ENCODE measurements at regions not wholly inside any gene's neighbourhood (a gene's known extent, or its start where the extent isn't known, plus 50 kb on each side); places are given as distances from the start of the nearest gene placed in this dataset.

DNA sequence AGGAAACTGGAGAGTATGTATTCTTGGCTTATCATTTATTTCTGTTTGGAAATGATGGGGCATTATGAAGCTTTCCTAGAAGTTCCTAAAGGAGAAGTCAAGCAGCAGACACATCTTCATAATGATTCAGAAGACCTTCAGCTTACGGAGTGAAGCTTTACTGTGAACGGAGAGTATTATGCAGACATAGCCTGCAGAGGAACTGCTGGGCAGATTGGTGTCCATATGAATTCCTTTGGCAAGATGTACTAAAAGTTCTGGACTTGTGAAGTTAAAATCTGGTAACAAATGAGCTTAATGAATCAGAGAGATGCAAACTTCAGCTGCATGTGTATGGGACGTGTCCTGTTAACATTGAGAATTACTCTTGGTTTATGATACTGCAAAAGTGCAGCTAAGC is 60.1 kb downstream of the NABP1 start:
- DNase-seq, result no peak

DNA sequence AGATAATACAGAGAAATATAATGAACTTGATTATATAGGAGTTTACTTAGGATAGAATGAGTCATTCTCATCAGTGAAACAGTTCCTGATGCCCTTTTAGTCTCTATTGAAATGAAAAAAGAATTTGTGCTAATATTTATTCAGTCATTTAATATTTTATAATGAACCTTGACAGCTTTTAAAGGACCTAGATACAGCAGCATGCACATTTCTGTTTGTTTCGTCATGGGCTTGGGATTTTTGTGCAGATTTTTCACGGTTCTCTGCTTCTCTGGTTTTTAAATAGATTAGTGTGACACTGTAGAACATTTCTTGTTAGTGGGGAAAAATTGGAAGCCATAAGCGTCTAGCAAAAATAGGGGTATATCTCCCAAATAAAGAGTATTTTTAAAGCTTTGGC is 60.7 kb downstream of the NABP1 start:
- DNase-seq, result no peak

DNA sequence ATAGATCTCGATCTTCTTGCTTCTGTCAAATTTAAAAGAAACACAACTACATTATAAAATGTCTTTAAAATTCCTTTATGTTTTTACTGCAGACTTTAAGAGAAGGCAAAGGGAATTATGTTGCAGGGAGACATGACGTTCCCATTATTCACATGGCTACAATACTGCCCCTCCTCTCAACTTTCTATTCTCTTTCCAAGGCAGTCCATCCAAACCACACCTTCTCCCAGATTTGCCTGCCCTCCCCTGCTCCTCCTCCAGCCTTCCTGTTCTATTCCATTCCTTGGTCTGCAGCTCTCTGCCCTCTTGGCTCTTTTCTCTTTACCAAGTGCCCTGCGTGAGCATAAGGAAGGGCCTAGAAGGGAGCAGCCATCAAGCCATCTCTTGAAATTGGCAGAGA is 61.3 kb downstream of the NABP1 start:
- DNase-seq, result no peak

DNA sequence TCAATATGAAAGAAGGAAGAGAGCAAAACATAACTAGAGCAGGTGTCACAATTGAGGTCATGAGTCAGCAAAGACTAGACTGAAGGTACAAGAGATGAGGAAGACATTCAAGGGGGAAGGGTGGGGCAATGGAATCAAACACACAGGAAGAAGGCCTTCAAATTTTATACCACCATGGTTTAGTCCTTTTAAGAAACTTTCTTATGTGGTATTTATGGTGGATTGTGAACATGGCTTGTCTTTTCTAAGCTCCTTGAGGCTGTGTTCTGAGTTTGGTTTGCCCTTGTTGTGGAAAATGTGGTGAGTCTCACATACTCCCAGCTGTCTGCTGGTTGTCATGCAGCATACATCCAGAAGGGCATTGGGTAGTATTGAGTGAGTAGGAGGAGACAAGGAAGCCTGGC is 62.1 kb downstream of the NABP1 start:
- DNase-seq, result peak; percentile 26

- no peak for DNase-seq
These were observed 62.8 kb downstream of the NABP1 start for GRCh38 chr2:191740759-191741158.

DNA sequence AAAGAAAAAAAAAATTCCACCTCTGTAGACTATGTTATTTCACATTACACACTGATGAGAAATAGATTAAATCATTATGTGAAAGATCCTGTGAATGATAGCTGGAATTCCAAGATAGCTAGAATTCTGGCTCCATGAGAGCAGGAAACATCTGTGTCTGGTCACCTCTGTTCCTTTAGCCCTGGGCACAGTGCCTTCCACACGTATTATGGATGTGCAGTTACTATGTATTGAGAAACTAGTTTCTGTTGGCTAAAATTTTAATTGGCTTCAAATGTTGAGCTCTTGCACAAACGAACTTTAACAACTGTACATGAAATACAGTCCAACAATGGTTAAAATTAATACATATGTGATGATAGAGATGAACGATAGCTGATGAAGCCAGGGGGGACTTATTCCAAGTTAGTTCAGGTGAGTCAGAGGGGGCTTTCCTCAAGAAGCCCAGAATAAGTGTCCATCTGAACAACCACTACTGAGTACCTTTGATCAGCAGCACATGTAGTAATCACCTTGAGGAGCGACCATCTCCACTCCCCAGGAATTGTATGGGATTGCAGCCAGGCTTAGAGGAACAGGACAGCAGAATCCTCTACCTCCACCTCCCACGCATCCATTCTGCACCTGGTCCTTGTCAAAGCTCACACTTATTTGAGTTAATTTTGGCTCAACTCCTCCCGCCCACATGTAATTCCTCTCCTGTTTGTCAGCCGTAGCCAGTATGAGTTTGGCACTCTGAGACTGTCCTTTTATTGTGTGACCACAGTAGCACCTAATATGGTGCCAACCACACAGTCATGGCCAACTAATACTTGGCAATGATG is 68.6 kb downstream of the NABP1 start:
- DNase-seq, result no peak

DNA sequence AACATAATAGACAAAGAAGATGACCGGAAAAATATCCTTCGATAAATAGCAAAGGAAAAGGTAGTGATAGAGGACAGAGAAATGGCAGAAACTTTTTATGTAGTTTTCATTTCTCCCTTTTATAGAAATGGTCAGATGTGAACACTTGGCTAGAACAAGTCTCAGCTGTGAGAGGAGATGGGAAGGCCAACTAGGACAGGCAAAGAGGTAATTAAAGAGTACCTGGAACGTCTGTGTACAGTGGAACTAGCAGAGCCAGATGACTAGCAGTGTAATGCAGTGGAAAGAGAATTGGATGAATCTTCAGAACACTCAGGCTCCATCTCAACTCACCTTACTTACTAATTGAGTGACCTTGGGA is 69.2 kb downstream of the NABP1 start:
- DNase-seq, result no peak

- no peak for DNase-seq
These were observed 70.1 kb downstream of the NABP1 start for GRCh38 chr2:191748059-191748461.

DNA sequence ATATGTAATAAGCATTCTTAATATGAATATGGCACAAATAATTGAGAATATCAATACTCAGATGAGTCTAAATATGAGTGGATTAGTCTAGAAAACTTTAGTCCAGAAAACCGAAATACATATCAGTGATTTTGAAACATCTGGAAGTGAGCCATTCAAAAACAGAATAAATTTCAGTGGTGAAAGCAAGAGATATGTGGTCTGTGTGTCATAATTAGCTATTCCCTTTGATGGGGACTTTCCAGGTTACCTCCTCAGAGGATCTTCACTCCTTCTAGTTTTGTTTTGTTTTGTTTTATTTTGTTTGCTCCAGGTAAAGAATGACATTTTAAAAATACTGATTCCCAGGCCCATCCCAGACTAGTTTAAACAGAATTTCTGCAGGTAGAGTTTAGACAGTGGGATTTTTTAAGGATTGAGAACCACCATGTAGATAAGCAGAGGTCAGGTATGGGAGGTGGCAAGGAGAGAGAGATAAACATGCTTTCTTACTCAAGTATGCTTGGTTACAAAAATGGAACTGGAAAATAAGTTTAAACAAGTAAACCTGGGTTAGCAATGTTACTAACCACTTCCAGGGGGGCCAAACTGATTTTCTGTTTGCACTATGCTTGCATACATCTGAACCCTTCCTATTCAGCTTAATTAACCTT is 70.7 kb downstream of the NABP1 start:
- DNase-seq, result no peak

- DNase-seq, result no peak
These were observed 71.2 kb downstream of the NABP1 start for GRCh38 chr2:191749181-191749540.

DNA sequence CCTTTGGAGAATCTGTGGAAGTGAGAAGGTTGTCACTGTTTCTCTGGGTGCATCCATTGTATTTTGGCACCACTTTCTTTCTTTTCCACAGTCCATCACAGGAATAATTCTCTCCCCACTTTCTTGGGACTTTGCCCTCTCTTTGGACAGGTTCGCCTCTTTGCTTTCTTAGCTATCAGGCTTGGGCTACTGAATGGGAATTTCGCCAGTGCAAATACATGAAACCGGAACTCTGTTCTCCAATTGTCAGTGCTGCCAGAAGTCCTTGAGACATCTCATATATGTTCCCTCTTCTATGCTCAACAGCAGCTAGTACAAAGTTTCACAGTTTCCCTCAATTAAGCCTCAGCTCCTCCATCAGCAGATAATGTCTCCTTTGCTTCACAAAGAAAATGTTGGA is 76.2 kb downstream of the NABP1 start:
- no peak for DNase-seq

GRCh38 chr2:191756761-191757160 is 78.8 kb downstream of the NABP1 start:
- no peak for DNase-seq

DNA sequence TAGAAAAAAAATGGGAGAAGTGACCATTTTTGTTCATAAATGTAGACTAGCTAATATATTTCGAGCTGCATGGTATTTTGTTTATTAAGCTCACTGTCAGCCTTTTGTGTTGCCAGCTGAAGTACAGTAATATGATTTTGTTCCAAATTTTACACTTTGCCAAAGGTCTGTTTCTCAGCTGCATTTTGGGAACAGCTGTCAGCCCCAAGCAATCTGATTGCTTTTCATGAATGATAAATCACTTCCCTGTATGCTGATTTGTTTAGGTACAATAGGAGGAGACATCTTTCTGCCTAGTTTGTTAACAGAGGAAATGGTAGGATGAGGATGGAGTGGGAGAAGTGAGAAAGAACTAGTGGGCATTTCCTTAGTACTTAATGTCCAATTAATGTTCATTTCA is 79.3 kb downstream of the NABP1 start:
- no peak for DNase-seq

GRCh38 chr2:191758518-191759507 is 80.9 kb downstream of the NABP1 start:
- peak; percentile 54 for DNase-seq

DNA sequence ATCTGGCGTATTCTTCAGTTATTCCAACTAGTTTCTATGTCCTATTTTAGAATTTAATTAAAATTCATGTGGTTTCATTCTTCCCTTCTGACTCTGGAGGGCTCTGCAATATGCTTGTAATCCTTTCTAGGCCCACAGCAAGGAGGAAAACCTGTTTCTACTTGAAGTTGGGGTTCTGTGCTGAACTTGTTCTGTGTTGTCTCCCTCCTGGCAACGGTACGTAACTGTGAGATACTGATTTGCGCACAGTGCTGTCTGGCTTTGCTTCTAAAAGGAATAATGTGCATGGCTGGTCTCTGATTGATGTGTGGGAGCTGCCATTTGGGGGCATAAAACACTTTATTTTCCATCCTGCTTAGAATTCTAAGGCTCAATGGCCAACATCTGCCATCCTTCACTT is 81.7 kb downstream of the NABP1 start:
- no peak for DNase-seq

GRCh38 chr2:191760655-191761262 is 82.8 kb downstream of the NABP1 start:
- no peak for DNase-seq

DNA sequence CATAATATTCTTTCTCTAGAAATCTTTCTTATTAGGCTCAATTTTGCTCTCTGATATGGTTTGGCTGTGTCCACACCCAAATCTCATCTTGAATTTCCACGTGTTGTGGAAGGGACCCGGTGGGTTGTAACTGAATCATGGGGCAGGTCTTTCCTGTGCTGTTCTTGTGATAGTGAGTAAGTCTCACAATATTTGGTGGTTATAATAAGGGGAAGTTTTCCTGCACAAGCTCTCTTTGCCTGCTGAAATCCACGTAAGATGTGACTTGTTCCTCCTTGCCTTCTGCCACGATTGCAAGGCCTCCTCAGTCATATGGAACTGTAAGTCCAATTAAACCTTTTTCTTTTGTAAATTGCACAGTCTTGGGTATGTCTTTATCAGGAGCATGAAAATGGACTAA is 73.8 kb downstream of the CAVIN2 start:
- no peak for DNase-seq

- no peak for DNase-seq
These were observed 69.5 kb downstream of the CAVIN2 start for GRCh38 chr2:191777351-191777750.

- no peak for DNase-seq
These were observed 68.8 kb downstream of the CAVIN2 start for GRCh38 chr2:191778041-191778440.

DNA sequence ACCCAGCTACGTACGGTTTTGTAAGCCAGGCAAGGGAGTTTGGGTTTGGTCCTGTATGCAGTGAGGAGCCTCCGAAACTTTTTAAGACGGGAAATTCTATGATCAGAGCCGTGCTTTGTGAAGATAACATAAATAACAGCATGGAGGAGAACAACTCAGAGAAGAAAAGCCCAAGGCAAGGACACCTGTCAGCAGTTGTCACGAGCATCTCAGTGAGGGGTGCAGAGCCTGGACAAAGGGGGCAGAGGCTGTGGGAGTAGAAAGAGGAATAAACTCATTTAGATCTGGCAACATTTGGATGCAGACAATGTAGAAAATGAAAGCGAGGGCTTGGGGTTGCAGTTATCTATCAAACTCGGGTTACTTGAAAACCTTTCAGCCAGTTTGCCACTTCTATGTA is 64.5 kb downstream of the CAVIN2 start:
- DNase-seq, result no peak

- no peak for DNase-seq
These were observed 63.5 kb downstream of the CAVIN2 start for GRCh38 chr2:191783416-191783815.
